ENCODE measurements at regions not wholly inside any gene's neighbourhood (a gene's known extent, or its start where the extent isn't known, plus 50 kb on each side); places are given as distances from the start of the nearest gene placed in this dataset.
"Not testable (repeated sequence)": the region's sequence is repeated elsewhere in the genome, so short reads cannot be mapped to it uniquely, and the experiment has no call there.

GRCh38 chr6:67009818-67010217 lies 1302.8 kb upstream of the EYS start:
- no peaks in the 10 kb centered on the region for H3K9me3 ChIP-seq (ENCODE audit: control insufficient read depth in 1 of 2, insufficient read depth in 1 of 2, low read length in 2 of 2)
- Mint-ChIP-seq H3K36me3 (ENCODE audit: low read depth) (no peaks in the 10 kb centered on the region), H3K9me3 (peaks cover 14% of the 10 kb centered on the region), H3K4me3 (no peak overlapping the region), H3K27me3 (no peaks in the 10 kb centered on the region), H3K4me1 (ENCODE audit: low read depth) (no peaks in the 10 kb centered on the region), H3K27ac (no peak overlapping the region)
- no peak for DNase-seq
- H3K4me3 ChIP-seq (ENCODE audit: low read length): no peak overlapping the region
- no peaks in the 10 kb centered on the region for H3K4me1 ChIP-seq (ENCODE audit: insufficient read depth, low read length)
- no peaks in the 10 kb centered on the region for H3K36me3 ChIP-seq (ENCODE audit: insufficient read depth, low read length)
- intact Hi-C loops (cut with DNase I, micrococcal nuclease): no loop called here
- POLR2A ChIA-PET: no interaction called here
- no peak for ATAC-seq (ENCODE audit: poor library complexity)
- CTCF ChIA-PET: no interaction called here
- TF ChIP-seq CTCF (IDR thresholded peaks at IDR 0.05): no peak
- no peak overlapping the region for H3K27ac ChIP-seq (ENCODE audit: low read depth in 1 of 2, low read length in 2 of 2)
- H3K27me3 ChIP-seq (ENCODE audit: control insufficient read depth in 1 of 2, insufficient read depth in 2 of 2, low read length in 2 of 2): no peaks in the 10 kb centered on the region

GRCh38 chr6:67003844-67004243 lies 1296.8 kb upstream of the EYS start:
- TF ChIP-seq CTCF (IDR thresholded peaks at IDR 0.05): no peak
- no peaks in the 10 kb centered on the region for H3K27me3 Mint-ChIP-seq
- CTCF ChIA-PET: no interaction called here

GRCh38 chr6:67000121-67000520 lies 1293.1 kb upstream of the EYS start:
- H3K9me3 ChIP-seq (ENCODE audit: control insufficient read depth in 1 of 2, insufficient read depth in 1 of 2, low read length in 2 of 2): peaks cover 0 to 8% of the 10 kb centered on the region in 2 experiments
- H3K4me3 Mint-ChIP-seq: no peak overlapping the region
- H3K4me1 Mint-ChIP-seq (ENCODE audit: low read depth): no peaks in the 10 kb centered on the region
- no peak for ATAC-seq (ENCODE audit: poor library complexity)
- intact Hi-C loops (cut with DNase I, micrococcal nuclease): no loop called here
- CTCF ChIA-PET: no interaction called here
- no peak overlapping the region for H3K27ac ChIP-seq (ENCODE audit: low read depth in 1 of 2, low read length in 2 of 2)
- no peaks in the 10 kb centered on the region for H3K36me3 Mint-ChIP-seq (ENCODE audit: low read depth)
- no peak overlapping the region for H3K27ac Mint-ChIP-seq
- no peaks in the 10 kb centered on the region for H3K4me1 ChIP-seq (ENCODE audit: insufficient read depth, low read length)
- H3K4me3 ChIP-seq (ENCODE audit: low read length): no peak overlapping the region
- POLR2A ChIA-PET: no interaction called here
- H3K27me3 ChIP-seq (ENCODE audit: control insufficient read depth in 1 of 2, insufficient read depth in 2 of 2, low read length in 2 of 2): no peaks in the 10 kb centered on the region
- H3K36me3 ChIP-seq (ENCODE audit: insufficient read depth, low read length): no peaks in the 10 kb centered on the region
- no peak for TF ChIP-seq CTCF (IDR thresholded peaks at IDR 0.05)
- peaks cover 17% of the 10 kb centered on the region for H3K9me3 Mint-ChIP-seq
- no peak for DNase-seq
- no peaks in the 10 kb centered on the region for H3K27me3 Mint-ChIP-seq

More at GRCh38 chr6:67003844-67004243, 1296.8 kb upstream of the EYS start:
- H3K36me3 ChIP-seq (ENCODE audit: insufficient read depth, low read length): no peaks in the 10 kb centered on the region
- peaks cover 26% of the 10 kb centered on the region for H3K9me3 Mint-ChIP-seq
- H3K27ac Mint-ChIP-seq: no peak overlapping the region
- no peak overlapping the region for H3K27ac ChIP-seq (ENCODE audit: low read depth in 1 of 2, low read length in 2 of 2)
- H3K4me3 ChIP-seq (ENCODE audit: low read length): no peak overlapping the region
- peaks cover 0 to 6% of the 10 kb centered on the region in 2 experiments for H3K9me3 ChIP-seq (ENCODE audit: control insufficient read depth in 1 of 2, insufficient read depth in 1 of 2, low read length in 2 of 2)
- H3K4me1 Mint-ChIP-seq (ENCODE audit: low read depth): no peaks in the 10 kb centered on the region
- H3K27me3 ChIP-seq (ENCODE audit: control insufficient read depth in 1 of 2, insufficient read depth in 2 of 2, low read length in 2 of 2): no peaks in the 10 kb centered on the region
- POLR2A ChIA-PET: no interaction called here
- no peaks in the 10 kb centered on the region for H3K4me1 ChIP-seq (ENCODE audit: insufficient read depth, low read length)
- H3K4me3 Mint-ChIP-seq: no peak overlapping the region
- no peaks in the 10 kb centered on the region for H3K36me3 Mint-ChIP-seq (ENCODE audit: low read depth)
- DNase-seq (no peak), ATAC-seq (ENCODE audit: poor library complexity) (no peak)
- intact Hi-C loops (cut with DNase I, micrococcal nuclease): no loop called here

- H3K27me3 Mint-ChIP-seq; H3K36me3 ChIP-seq (ENCODE audit: insufficient read depth, low read length); DNase-seq; H3K27me3 ChIP-seq (ENCODE audit: control insufficient read depth in 1 of 2, insufficient read depth in 2 of 2, low read length in 2 of 2); H3K27ac ChIP-seq (ENCODE audit: low read depth in 1 of 2, low read length in 2 of 2); H3K4me3 ChIP-seq (ENCODE audit: low read length); H3K36me3 Mint-ChIP-seq (ENCODE audit: low read depth); H3K27ac Mint-ChIP-seq; CTCF ChIA-PET; H3K4me3 Mint-ChIP-seq; intact Hi-C loops (cut with DNase I, micrococcal nuclease); ATAC-seq (ENCODE audit: poor library complexity); H3K4me1 Mint-ChIP-seq (ENCODE audit: low read depth); POLR2A ChIA-PET; H3K4me1 ChIP-seq (ENCODE audit: insufficient read depth, low read length): not testable (repeated sequence)
- peaks cover 14% of the 10 kb centered on the region for H3K9me3 Mint-ChIP-seq
- H3K9me3 ChIP-seq (ENCODE audit: control insufficient read depth in 1 of 2, insufficient read depth in 1 of 2, low read length in 2 of 2): peaks cover 0 to 11% of the 10 kb centered on the region in 2 experiments
Measured at GRCh38 chr6:66997579-66997978, 1290.6 kb upstream of the EYS start.
